ENCODE measurements at regions not wholly inside any gene's neighbourhood (a gene's known extent, or its start where the extent isn't known, plus 50 kb on each side); places are given as distances from the start of the nearest gene placed in this dataset.

- TF ChIP-seq ZSCAN20 (CRISPR knock-in tag; IDR thresholded peaks at IDR 0.05): no peak
- TF ChIP-seq RAD21 (conservative IDR thresholded peaks at IDR 0.05 in 1 of 2, IDR thresholded peaks at IDR 0.05 in 1 of 2): no peak
- TF ChIP-seq BHLHE40 (IDR thresholded peaks at IDR 0.05; ENCODE audit: low read depth, low read length): no peak
- TF ChIP-seq PBX3 (IDR thresholded peaks at IDR 0.05): no peak
- TF ChIP-seq CEBPB (IDR thresholded peaks at IDR 0.05): no peak
- TF ChIP-seq EHF (CRISPR knock-in tag; IDR thresholded peaks at IDR 0.05): no peak
- no peak for TF ChIP-seq KDM1A (IDR thresholded peaks at IDR 0.05; ENCODE audit: low read depth)
- no peak for TF ChIP-seq MAFK (IDR thresholded peaks at IDR 0.05; ENCODE audit: partially characterized antibody)
- TF ChIP-seq NPAS2 (CRISPR knock-in tag; IDR thresholded peaks at IDR 0.05; ENCODE audit: borderline replicate concordance): no peak
- TF ChIP-seq CBX2 (IDR thresholded peaks at IDR 0.05; ENCODE audit: borderline replicate concordance, low read depth): no peak
- no peak for TF ChIP-seq NR3C1 (IDR thresholded peaks at IDR 0.05)
- TF ChIP-seq CTCF (IDR thresholded peaks at IDR 0.05): no peak
- TF ChIP-seq KDM5A (IDR thresholded peaks at IDR 0.05): no peak
- TF ChIP-seq ZNF302 (CRISPR knock-in tag; IDR thresholded peaks at IDR 0.05): no peak
- no peak for TF ChIP-seq JUNB (IDR thresholded peaks at IDR 0.05)
- no peak for TF ChIP-seq CHD4 (IDR thresholded peaks at IDR 0.05; ENCODE audit: borderline replicate concordance)
- no peak for TF ChIP-seq HES2 (IDR thresholded peaks at IDR 0.05)
- no peak for TF ChIP-seq GATA3 (IDR thresholded peaks at IDR 0.05; ENCODE audit: borderline replicate concordance)
- no peak for TF ChIP-seq POLR2AphosphoS2 (conservative IDR thresholded peaks at IDR 0.05; ENCODE audit: low read length)
- no peak for TF ChIP-seq SREBF2 (IDR thresholded peaks at IDR 0.05)
- POLR2A ChIA-PET: no interaction called here
- FAIRE-seq: no peak
- WGBS (ENCODE audit: missing lambda C conversion rate): 61% methylated on average over 1 of the region's 1 CpG
- Histone ChIP-seq H3K4me3 (no peak overlapping the region), H3K4me1 (no peaks in the 10 kb centered on the region), H3K27ac (no peak overlapping the region), H3K9me3 (no peaks in the 10 kb centered on the region), H3K4me2 (no peak overlapping the region)
- DNase-seq (ENCODE audit: low read depth in 1 of 2, low spot score in 1 of 2): peak; percentile 2 to 42
- CTCF ChIA-PET: interaction anchor here (0.6 to 2.2 kb wide), 3 partner anchors 16 to 216 kb away, joined by 4 to 13 read pairs (median 8); a partner anchor contains a TSS
- peak; percentile 24 to 47; a peak in 3 of 6 replicates for ATAC-seq
These were observed 160.1 kb downstream of the HAUS1 start for GRCh38 chr18:46264255-46264654.

GRCh38 chr18:46265196-46266156 lies 161.3 kb downstream of the HAUS1 start:
- DNase-seq (ENCODE audit: low read depth in 1 of 2, low spot score in 1 of 2) (no peak), ATAC-seq (no peak), FAIRE-seq (no peak)
- H3K27ac ChIP-seq: no peak overlapping the region
- no peak for TF ChIP-seq ESRRA (IDR thresholded peaks at IDR 0.05; ENCODE audit: borderline replicate concordance, low read length)
- ChIA-PET CTCF (interaction anchor here (1.6 to 2.2 kb wide), 2 partner anchors 15 to 92 kb away, joined by 8 to 13 read pairs; a partner anchor contains a TSS), POLR2A (no interaction called here)
- no peak overlapping the region for H3K4me3 ChIP-seq
- 90% methylated on average over 4 of the region's 4 CpGs for WGBS (ENCODE audit: missing lambda C conversion rate)
- H3K4me2 ChIP-seq: no peak overlapping the region
- H3K4me1 ChIP-seq: no peaks in the 10 kb centered on the region
- H3K9me3 ChIP-seq: no peaks in the 10 kb centered on the region

GRCh38 chr18:46266473-46266872 lies 162.3 kb downstream of the HAUS1 start:
- WGBS (ENCODE audit: missing lambda C conversion rate): 63% methylated on average over 3 of the region's 3 CpGs
- ChIA-PET CTCF (interaction anchor here (2.2 kb wide), 1 partner anchor 14 kb away, joined by 13 read pairs; no protein-coding TSS in a partner anchor), POLR2A (no interaction called here)
- FAIRE-seq: no peak
- no peaks in the 10 kb centered on the region for H3K9me3 ChIP-seq
- no peak overlapping the region for H3K4me2 ChIP-seq
- TF ChIP-seq USF2 (IDR thresholded peaks at IDR 0.05) (no peak), RAD21 (conservative IDR thresholded peaks at IDR 0.05 in 1 of 2, IDR thresholded peaks at IDR 0.05 in 1 of 2) (no peak)
- no peak for DNase-seq (ENCODE audit: low read depth in 1 of 2, low spot score in 1 of 2)
- no peaks in the 10 kb centered on the region for H3K4me1 ChIP-seq
- no peak overlapping the region for H3K4me3 ChIP-seq
- H3K27ac ChIP-seq: no peak overlapping the region
- ATAC-seq: no peak

Data from A549 (cell line).